Keratinocyte (primary cell): ENCODE measurements at regions not wholly inside any gene's neighbourhood (a gene's known extent, or its start where the extent isn't known, plus 50 kb on each side); places are given as distances from the start of the nearest gene placed in this dataset.

Experiments
- DNase-seq: peaks from one replicate; pipeline ENCODE4 v3.0.0-alpha.2; 2011; ENCODE audit warnings: low read depth, missing footprints, low spot score
- FAIRE-seq: peaks from 2 replicates; lab custom pipeline; 2011; peaks lifted over from hg19 to GRCh38; lab: Jason Lieb, UNC
- H2AFZ ChIP-seq: 2 replicates; pipeline ENCODE4 v1.6.0; 2012; ENCODE audit warnings: low read length, control low read depth, inconsistent platforms; ENCODE audit not compliant: control insufficient read depth
- H3K27ac ChIP-seq: 2 replicates; pipeline ENCODE4 v1.5.1; 2011; ENCODE audit warnings: low read length; ENCODE audit not compliant: control insufficient read depth, insufficient read depth
- H3K27me3 ChIP-seq: 3 replicates; pipeline ENCODE4 v1.6.0; 2011; ENCODE audit warnings: low read length; ENCODE audit not compliant: control insufficient read depth, insufficient read depth; ENCODE audit errors: extremely low read depth
- H3K36me3 ChIP-seq, 2 experiments: 2 replicates in 1 of 2; 3 replicates in 1 of 2; pipeline ENCODE4 v1.5.1; 2011; ENCODE audit warnings: low read length in 2 of 2, mild to moderate bottlenecking in 1 of 2; ENCODE audit not compliant: control insufficient read depth in 2 of 2, insufficient read depth in 2 of 2; ENCODE audit errors: extremely low read depth in 1 of 2
- H3K4me1 ChIP-seq: 3 replicates; pipeline ENCODE4 v1.5.1; 2011; ENCODE audit warnings: low read length; ENCODE audit not compliant: control insufficient read depth, insufficient read depth; ENCODE audit errors: extremely low read depth
- H3K4me2 ChIP-seq: 3 replicates; pipeline ENCODE4 v1.6.0; 2011; ENCODE audit warnings: low read depth, low read length; ENCODE audit not compliant: control insufficient read depth, insufficient read depth; ENCODE audit errors: extremely low read depth
- H3K4me3 ChIP-seq, 3 experiments: fragments of 200-600 bp in 1 of 3; sonication (generic) in 1 of 3; 2 replicates in 2 of 3; 3 replicates in 1 of 3; pipeline ENCODE4 v1.5.1; 2011 to 2016; ENCODE audit warnings: low read length in 3 of 3, mild to moderate bottlenecking in 3 of 3, control low read depth in 2 of 3, inconsistent platforms in 1 of 3, low read depth in 1 of 3, mixed read lengths in 1 of 3, mixed run types in 1 of 3, moderate library complexity in 1 of 3; ENCODE audit not compliant: control insufficient read depth in 2 of 3, insufficient read depth in 2 of 3; ENCODE audit errors: extremely low read depth in 1 of 3
- H3K79me2 ChIP-seq: 2 replicates; pipeline ENCODE4 v1.6.0; 2012; ENCODE audit warnings: low read length; ENCODE audit not compliant: control insufficient read depth, insufficient read depth
- H3K9ac ChIP-seq: 3 replicates; pipeline ENCODE4 v1.6.0; 2011; ENCODE audit warnings: low read length; ENCODE audit not compliant: control insufficient read depth, insufficient read depth; ENCODE audit errors: extremely low read depth
- H3K9me1 ChIP-seq: 3 replicates; pipeline ENCODE4 v1.6.0; 2011; ENCODE audit warnings: low read length; ENCODE audit not compliant: control insufficient read depth, insufficient read depth; ENCODE audit errors: extremely low read depth
- H3K9me3 ChIP-seq: 2 replicates; pipeline ENCODE4 v1.5.1; 2012; ENCODE audit warnings: low read depth, low read length; ENCODE audit not compliant: control insufficient read depth
- H4K20me1 ChIP-seq: 3 replicates; pipeline ENCODE4 v1.6.0; 2011; ENCODE audit warnings: low read length; ENCODE audit not compliant: control insufficient read depth, insufficient read depth; ENCODE audit errors: extremely low read depth
- CTCF ChIP-seq, 3 experiments: IDR thresholded peaks in 1 of 3; conservative IDR thresholded peaks in 1 of 3; optimal IDR thresholded peaks in 1 of 3; 2 replicates in 2 of 3; 3 replicates in 1 of 3; pipeline versions ENCODE3 to v1.5.1; 2011; ENCODE audit warnings: low read length in 3 of 3, mild to moderate bottlenecking in 3 of 3, moderate library complexity in 2 of 3, control low read depth in 1 of 3, inconsistent platforms in 1 of 3; ENCODE audit not compliant: insufficient read depth in 2 of 3; ENCODE audit errors: extremely low read depth in 1 of 3
- EZH2 ChIP-seq: IDR thresholded peaks from one replicate; pipeline ENCODE4 v1.6.1; 2012; ENCODE audit warnings: inconsistent platforms, mild to moderate bottlenecking, low read length, moderate library complexity
- dilution Hi-C: fragments of 300-500 bp; cut with MboI; formaldehyde crosslinking; loops from one replicate; pipeline ENCODE4 v1.7.0; 2020; ENCODE audit warnings: low sequenced_read_pairs; ENCODE audit not compliant: extremely low pct_ligation_motif_present

GRCh38 chr12:16946704-16947103 lies 340.7 kb upstream of the LMO3 start:
- Histone ChIP-seq H3K4me1 (no peaks in the 10 kb centered on the region), H3K4me2 (no peak overlapping the region), H3K36me3 (no peaks in the 10 kb centered on the region), H3K9me3 (no peaks in the 10 kb centered on the region), H3K9me1 (no peaks in the 10 kb centered on the region), H3K27ac (no peak overlapping the region), H3K4me3 (no peak overlapping the region), H4K20me1 (no peaks in the 10 kb centered on the region), H3K27me3 (no peaks in the 10 kb centered on the region), H3K9ac (no peak overlapping the region), H2AFZ (no peak overlapping the region), H3K79me2 (no peaks in the 10 kb centered on the region)
- no peak for DNase-seq
- TF ChIP-seq EZH2 = no peak
- no peak for TF ChIP-seq CTCF (optimal IDR thresholded peaks at IDR 0.05 in 1 of 3, IDR thresholded peaks at IDR 0.05 in 1 of 3, conservative IDR thresholded peaks at IDR 0.05 in 1 of 3; ENCODE audit: extremely low read depth in 1 of 3, insufficient read depth in 2 of 3, low read length in 3 of 3)
- no peak for FAIRE-seq
- dilution Hi-C loops = no loop called here

- Histone ChIP-seq H3K4me2 (no peak overlapping the region), H3K27ac (no peak overlapping the region), H3K9me3 (no peaks in the 10 kb centered on the region), H4K20me1 (no peaks in the 10 kb centered on the region), H3K4me1 (no peaks in the 10 kb centered on the region), H3K9me1 (no peaks in the 10 kb centered on the region), H3K79me2 (no peaks in the 10 kb centered on the region), H3K4me3 (no peak overlapping the region), H3K27me3 (no peaks in the 10 kb centered on the region), H3K9ac (no peak overlapping the region), H2AFZ (peak overlapping the region; percentile 77), H3K36me3 (no peaks in the 10 kb centered on the region)
- dilution Hi-C loops = no loop called here
- peak; percentile 85 for FAIRE-seq
- TF ChIP-seq EZH2 = no peak
- TF ChIP-seq CTCF (optimal IDR thresholded peaks at IDR 0.05 in 1 of 3, IDR thresholded peaks at IDR 0.05 in 1 of 3, conservative IDR thresholded peaks at IDR 0.05 in 1 of 3; ENCODE audit: extremely low read depth in 1 of 3, insufficient read depth in 2 of 3, low read length in 3 of 3) = peak; percentile 84 to 97 (median 91)
- DNase-seq = peak; percentile 17
These were observed 333.9 kb upstream of the LMO3 start for GRCh38 chr12:16939871-16940306.
